ENCODE measurements at regions not wholly inside any gene's neighbourhood (a gene's known extent, or its start where the extent isn't known, plus 50 kb on each side); places are given as distances from the start of the nearest gene placed in this dataset.

GRCh38 chr4:140212194-140212593, 58.2 kb upstream of the MAML3 start:
- Mint-ChIP-seq H3K4me3 (no peak overlapping the region), H3K36me3 (peaks cover 2% of the 10 kb centered on the region), H3K4me1 (no peaks in the 10 kb centered on the region), H3K27me3 (peaks cover 20% of the 10 kb centered on the region), H3K9me3 (peaks cover 2% of the 10 kb centered on the region), H3K27ac (no peak overlapping the region)
- POLR2A ChIA-PET: no interaction called here
- ATAC-seq (ENCODE audit: low read depth): no peak
- DNase-seq: no peak

- Mint-ChIP-seq H3K27ac (no peak overlapping the region), H3K4me3 (no peak overlapping the region)
- POLR2A ChIA-PET: no interaction called here
Measured at GRCh38 chr4:140211693-140212092, 57.7 kb upstream of the MAML3 start.

GRCh38 chr4:140211161-140211560, 57.2 kb upstream of the MAML3 start:
- Mint-ChIP-seq H3K9me3 (peaks cover 2% of the 10 kb centered on the region), H3K4me1 (no peaks in the 10 kb centered on the region), H3K36me3 (peaks cover 2% of the 10 kb centered on the region), H3K4me3 (no peak overlapping the region), H3K27me3 (peaks cover 20% of the 10 kb centered on the region), H3K27ac (no peak overlapping the region)
- no peak for ATAC-seq (ENCODE audit: low read depth)
- POLR2A ChIA-PET: no interaction called here
- no peak for DNase-seq

More at GRCh38 chr4:140211693-140212092, 57.7 kb upstream of the MAML3 start:
- ATAC-seq (ENCODE audit: low read depth): no peak
- peaks cover 2% of the 10 kb centered on the region for H3K36me3 Mint-ChIP-seq
- peaks cover 2% of the 10 kb centered on the region for H3K9me3 Mint-ChIP-seq
- DNase-seq: no peak
- peaks cover 20% of the 10 kb centered on the region for H3K27me3 Mint-ChIP-seq
- H3K4me1 Mint-ChIP-seq: no peaks in the 10 kb centered on the region

GRCh38 chr4:140208921-140209320, 54.9 kb upstream of the MAML3 start:
- Mint-ChIP-seq H3K36me3 (peaks cover 2% of the 10 kb centered on the region), H3K27ac (no peak overlapping the region), H3K27me3 (peaks cover 27% of the 10 kb centered on the region), H3K4me1 (no peaks in the 10 kb centered on the region), H3K9me3 (peaks cover 2% of the 10 kb centered on the region), H3K4me3 (no peak overlapping the region)
- no peak for ATAC-seq (ENCODE audit: low read depth)
- POLR2A ChIA-PET: no interaction called here
- no peak for DNase-seq

Measured in activated naive CD8-positive, alpha-beta T cell treated with anti-CD3 and anti-CD28 coated beads, Interleukin-2, amount 10 ng/mL, durations not matched to agents 7 days and 5 days (primary cell).